AG04449 (cell line): ENCODE measurements at regions not wholly inside any gene's neighbourhood (a gene's known extent, or its start where the extent isn't known, plus 50 kb on each side); places are given as distances from the start of the nearest gene placed in this dataset.

ENCODE experiments used
- CTCF ChIA-PET: fragments of 350-600 bp; formaldehyde crosslinking; extraction: SDS; loops from one replicate; lab custom pipeline; 2021; ENCODE audit warnings: antibody characterized with exemption; lab: Yijun Ruan, JAX
- POLR2A ChIA-PET: fragments of 400-600, 350-600 bp; formaldehyde crosslinking; extraction: SDS; loops from one replicate; lab custom pipeline; 2020; ENCODE audit warnings: antibody characterized with exemption, inconsistent platforms; lab: Yijun Ruan, JAX
- DNase-seq: peaks from one replicate; pipeline ENCODE4 v3.0.0-alpha.2; 2010; ENCODE audit warnings: low read depth, low spot score
- H3K4me3 ChIP-seq: 2 replicates; pipeline ENCODE4 v1.5.1; 2011; ENCODE audit warnings: low read depth, mild to moderate bottlenecking, control low read depth, low read length
- TF ChIP-seq, protein P1 (sequence below): IDR thresholded peaks from one replicate; pipeline ENCODE4 v1.5.1; 2011; ENCODE audit warnings: mild to moderate bottlenecking, moderate library complexity, low read length, control low read depth, inconsistent platforms; ENCODE audit not compliant: insufficient read depth; ENCODE audit errors: missing control alignments

DNA sequence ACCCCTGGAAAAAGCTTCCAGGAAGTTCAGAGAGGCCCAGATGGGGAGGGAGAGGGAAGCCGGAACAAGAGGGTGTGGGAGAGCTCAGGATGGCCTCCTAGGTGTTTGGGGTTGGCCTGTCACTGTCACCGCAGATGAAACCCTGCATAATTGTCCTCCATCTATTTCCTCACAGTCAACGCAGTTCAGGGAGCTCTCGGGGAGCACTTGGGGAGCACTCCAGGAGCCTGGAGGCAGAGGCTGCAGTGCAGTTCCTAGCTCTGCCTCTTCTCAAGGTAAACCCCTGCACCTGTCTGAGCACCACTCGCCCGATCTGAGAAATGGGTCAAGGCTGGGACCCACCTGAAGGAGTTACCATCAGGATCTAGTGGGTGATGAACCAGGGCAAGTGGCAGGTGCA, 194.6 kb upstream of the LHX5 start:
- DNase-seq = no peak
- POLR2A ChIA-PET = no interaction called here
- TF ChIP-seq, protein P1, sequence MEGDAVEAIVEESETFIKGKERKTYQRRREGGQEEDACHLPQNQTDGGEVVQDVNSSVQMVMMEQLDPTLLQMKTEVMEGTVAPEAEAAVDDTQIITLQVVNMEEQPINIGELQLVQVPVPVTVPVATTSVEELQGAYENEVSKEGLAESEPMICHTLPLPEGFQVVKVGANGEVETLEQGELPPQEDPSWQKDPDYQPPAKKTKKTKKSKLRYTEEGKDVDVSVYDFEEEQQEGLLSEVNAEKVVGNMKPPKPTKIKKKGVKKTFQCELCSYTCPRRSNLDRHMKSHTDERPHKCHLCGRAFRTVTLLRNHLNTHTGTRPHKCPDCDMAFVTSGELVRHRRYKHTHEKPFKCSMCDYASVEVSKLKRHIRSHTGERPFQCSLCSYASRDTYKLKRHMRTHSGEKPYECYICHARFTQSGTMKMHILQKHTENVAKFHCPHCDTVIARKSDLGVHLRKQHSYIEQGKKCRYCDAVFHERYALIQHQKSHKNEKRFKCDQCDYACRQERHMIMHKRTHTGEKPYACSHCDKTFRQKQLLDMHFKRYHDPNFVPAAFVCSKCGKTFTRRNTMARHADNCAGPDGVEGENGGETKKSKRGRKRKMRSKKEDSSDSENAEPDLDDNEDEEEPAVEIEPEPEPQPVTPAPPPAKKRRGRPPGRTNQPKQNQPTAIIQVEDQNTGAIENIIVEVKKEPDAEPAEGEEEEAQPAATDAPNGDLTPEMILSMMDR = no peak
- H3K4me3 ChIP-seq = no peak overlapping the region
- CTCF ChIA-PET = no interaction called here

DNA sequence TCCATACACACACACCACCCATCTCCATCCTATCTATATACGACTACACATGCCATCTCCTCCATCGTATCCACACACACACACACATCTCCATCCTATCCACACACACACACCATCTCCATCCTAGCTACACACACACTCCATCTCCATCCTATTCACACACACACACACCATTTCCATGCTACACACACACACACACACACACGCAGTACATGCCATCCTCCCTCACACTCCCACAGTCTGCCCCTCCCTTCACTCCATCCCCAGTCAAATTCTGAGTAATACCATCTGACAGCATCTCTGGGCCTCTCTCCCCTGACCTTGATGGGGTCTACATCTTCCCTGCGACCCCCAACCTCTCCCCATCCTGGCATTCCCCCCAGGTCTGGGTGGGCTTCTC, 193.8 kb upstream of the LHX5 start:
- no peak overlapping the region for H3K4me3 ChIP-seq
- ChIA-PET POLR2A (no interaction called here), CTCF (no interaction called here)

DNA sequence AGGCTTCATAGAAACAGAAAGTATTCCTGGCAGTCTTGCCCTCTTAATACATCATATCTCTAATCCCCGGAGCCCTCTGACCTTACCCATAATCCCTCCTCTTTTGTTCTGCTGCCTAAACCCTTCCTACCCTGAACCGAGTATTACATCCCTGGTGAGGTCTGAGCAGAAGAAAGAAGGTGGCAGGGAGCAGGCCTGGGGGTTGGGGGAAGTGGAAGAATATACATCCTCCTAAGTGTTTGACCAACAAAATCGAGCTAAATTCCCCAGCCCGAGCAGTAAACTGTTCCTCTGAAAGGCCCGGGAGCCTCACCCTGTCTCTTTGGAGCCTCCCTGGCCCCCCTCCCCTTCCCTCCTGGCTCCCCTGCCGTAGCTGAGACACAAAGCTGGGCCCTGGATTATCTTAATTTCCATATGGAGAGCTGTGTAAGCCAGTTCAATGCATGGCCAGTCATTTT, 192.6 kb upstream of the LHX5 start:
- H3K4me3 ChIP-seq = no peak overlapping the region
- no peak for DNase-seq
- POLR2A ChIA-PET = no interaction called here
- TF ChIP-seq, protein P1 = no peak
- CTCF ChIA-PET = no interaction called here

More for the DNA sequence above, 193.8 kb upstream of the LHX5 start:
- DNase-seq = no peak
- TF ChIP-seq, protein P1 = no peak

DNA sequence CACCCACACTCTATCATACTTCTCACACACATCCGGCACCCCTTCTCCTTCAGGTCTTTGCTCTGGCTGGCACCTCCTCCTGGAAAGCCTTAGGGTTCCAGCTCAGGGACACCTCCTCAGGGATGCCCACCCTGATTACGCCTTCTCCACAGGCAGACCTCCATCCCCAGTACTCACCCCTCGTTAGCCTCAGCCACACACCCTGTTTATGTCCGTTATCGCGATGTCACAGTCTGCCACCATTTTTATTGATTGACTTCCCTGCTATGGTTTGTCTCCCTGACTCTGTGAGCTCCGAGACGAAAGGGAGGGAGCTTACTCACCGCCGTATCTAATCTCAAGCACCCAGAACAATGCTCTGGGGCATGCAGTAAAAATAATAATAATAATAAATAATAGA, 191.7 kb upstream of the LHX5 start:
- ChIA-PET CTCF (no interaction called here), POLR2A (no interaction called here)
- no peak overlapping the region for H3K4me3 ChIP-seq
- no peak for DNase-seq
- TF ChIP-seq, protein P1 = no peak

DNA sequence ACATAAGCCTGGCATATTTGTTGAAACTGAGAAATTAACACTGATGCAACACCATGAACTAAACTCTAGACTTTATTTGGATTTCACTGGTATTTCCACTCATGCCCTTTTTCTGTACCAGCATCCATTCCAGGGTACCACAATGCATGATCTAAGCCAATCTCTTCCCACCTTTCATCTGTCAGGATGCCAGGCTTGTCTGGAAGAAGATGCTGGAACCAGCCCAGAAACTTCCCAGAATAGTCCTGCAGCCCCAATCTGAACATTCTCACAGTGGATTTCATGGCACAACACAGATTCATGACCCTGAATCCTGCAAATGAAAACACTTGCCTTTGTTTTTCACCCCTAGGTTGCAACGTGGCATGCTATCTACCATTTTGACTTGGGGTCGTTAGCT, 189.3 kb upstream of the LHX5 start:
- H3K4me3 ChIP-seq = no peak overlapping the region
- TF ChIP-seq, protein P1 = no peak
- no peak for DNase-seq
- ChIA-PET POLR2A (no interaction called here), CTCF (no interaction called here)

DNA sequence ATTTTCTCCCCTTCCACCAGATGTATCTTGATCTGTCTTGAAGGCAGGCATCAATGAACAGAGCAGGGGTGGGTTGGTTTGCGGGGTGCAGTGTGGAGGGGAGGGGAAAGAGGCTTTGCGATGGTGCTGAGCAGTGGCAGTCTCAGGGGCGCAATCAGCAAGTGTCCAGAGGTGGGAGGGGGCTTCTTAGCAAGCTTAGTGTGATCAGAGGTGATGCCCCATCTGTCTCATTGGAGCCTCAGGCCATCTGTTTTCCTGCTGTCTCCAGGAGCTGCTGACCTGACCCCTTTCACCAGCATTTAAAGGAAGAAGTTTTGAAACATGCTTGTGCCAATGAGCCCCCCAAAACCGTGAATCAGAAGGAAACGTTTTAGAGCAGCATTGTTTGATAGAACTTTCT, 187.7 kb upstream of the LHX5 start:
- CTCF ChIA-PET = no interaction called here

More for the DNA sequence above, 187.7 kb upstream of the LHX5 start:
- TF ChIP-seq, protein P1 = no peak
- DNase-seq = no peak
- POLR2A ChIA-PET = no interaction called here
- no peak overlapping the region for H3K4me3 ChIP-seq
